Mesenchymal stem cell (in vitro differentiated cells and primary cell): ENCODE measurements at regions not wholly inside any gene's neighbourhood (a gene's known extent, or its start where the extent isn't known, plus 50 kb on each side); places are given as distances from the start of the nearest gene placed in this dataset.

Experiments used
- DNase-seq: peaks from one replicate; pipeline ENCODE4 v3.0.0-alpha.2; 2013
- H2AFZ ChIP-seq: one replicate; pipeline ENCODE4 v1.6.1; 2013; ENCODE audit warnings: low read depth, mild to moderate bottlenecking, control low read depth, inconsistent platforms, low read length, moderate library complexity
- H2AK5ac ChIP-seq: 2 replicates; pipeline ENCODE4 v1.6.1; 2013; ENCODE audit warnings: low read length, moderate library complexity, mild to moderate bottlenecking, inconsistent platforms; ENCODE audit not compliant: severe bottlenecking
- H2BK120ac ChIP-seq: one replicate; pipeline ENCODE4 v1.6.1; 2013; ENCODE audit warnings: low read depth, mild to moderate bottlenecking, inconsistent platforms, low read length, moderate library complexity
- H2BK12ac ChIP-seq, 2 experiments: one replicate each; pipeline ENCODE4 v1.6.1; 2013; ENCODE audit warnings: inconsistent platforms in 2 of 2, low read length in 2 of 2, mild to moderate bottlenecking in 2 of 2, moderate library complexity in 2 of 2, control low read depth in 1 of 2
- H2BK15ac ChIP-seq: one replicate; pipeline ENCODE4 v1.6.1; 2013; ENCODE audit warnings: mild to moderate bottlenecking, low read depth, inconsistent platforms; ENCODE audit not compliant: poor library complexity, severe bottlenecking
- H2BK5ac ChIP-seq: 2 replicates; pipeline ENCODE4 v1.6.1; 2013; ENCODE audit warnings: low read depth, mild to moderate bottlenecking, low read length, control low read depth, inconsistent platforms; ENCODE audit not compliant: poor library complexity, severe bottlenecking
- H3K14ac ChIP-seq, 2 experiments: one replicate each; pipeline ENCODE4 v1.6.1; 2013; ENCODE audit warnings: inconsistent platforms in 2 of 2, low read length in 2 of 2, control low read depth in 1 of 2, mild to moderate bottlenecking in 1 of 2, moderate library complexity in 1 of 2
- H3K18ac ChIP-seq, 2 experiments: one replicate each; pipeline ENCODE4 v1.6.1; 2013; ENCODE audit warnings: inconsistent platforms in 2 of 2, low read length in 2 of 2, control low read depth in 1 of 2, low read depth in 1 of 2, mild to moderate bottlenecking in 1 of 2
- H3K23ac ChIP-seq, 2 experiments: one replicate each; pipeline ENCODE4 v1.6.1; 2013; ENCODE audit warnings: inconsistent platforms in 2 of 2, low read length in 2 of 2, mild to moderate bottlenecking in 2 of 2, moderate library complexity in 2 of 2, control low read depth in 1 of 2
- H3K27ac ChIP-seq: 2 replicates; pipeline ENCODE4 v1.5.1; 2013; ENCODE audit warnings: mild to moderate bottlenecking, moderate library complexity, low read length, control low read depth, inconsistent platforms; ENCODE audit not compliant: poor library complexity, severe bottlenecking
- H3K27me3 ChIP-seq, 2 experiments: 2 replicates each; pipeline versions ENCODE4 v1.6.1 to v1.7.0; 2013; ENCODE audit warnings: low read length in 2 of 2, mild to moderate bottlenecking in 2 of 2, moderate library complexity in 2 of 2, control low read depth in 1 of 2, inconsistent platforms in 1 of 2; ENCODE audit not compliant: control insufficient read depth in 1 of 2, insufficient read depth in 1 of 2
- H3K36me3 ChIP-seq, 2 experiments: 2 replicates each; pipeline versions ENCODE4 v1.6.1 to v1.7.0; 2013; ENCODE audit warnings: low read length in 2 of 2, control low read depth in 1 of 2, inconsistent platforms in 1 of 2, low read depth in 1 of 2, mild to moderate bottlenecking in 1 of 2; ENCODE audit not compliant: insufficient read depth in 2 of 2, control insufficient read depth in 1 of 2
- H3K4ac ChIP-seq, 2 experiments: one replicate each; pipeline ENCODE4 v1.6.1; 2013; ENCODE audit warnings: inconsistent platforms in 2 of 2, low read length in 2 of 2, mild to moderate bottlenecking in 2 of 2, moderate library complexity in 2 of 2, control low read depth in 1 of 2, low read depth in 1 of 2
- H3K4me1 ChIP-seq: 2 replicates; pipeline ENCODE4 v1.6.1; 2013; ENCODE audit warnings: low read depth, low read length, control low read depth; ENCODE audit not compliant: control insufficient read depth, insufficient read depth
- H3K4me2 ChIP-seq: 2 replicates; pipeline ENCODE4 v1.6.1; 2013; ENCODE audit warnings: low read length, mild to moderate bottlenecking, inconsistent platforms; ENCODE audit not compliant: poor library complexity, severe bottlenecking
- H3K4me3 ChIP-seq, 2 experiments: 2 replicates each; pipeline versions ENCODE4 v1.5.1 to v1.7.0; 2013; ENCODE audit warnings: low read length in 2 of 2, mild to moderate bottlenecking in 2 of 2, control low read depth in 1 of 2, low read depth in 1 of 2; ENCODE audit not compliant: insufficient read depth in 1 of 2
- H3K79me1 ChIP-seq: replicated peaks from 2 replicates; pipeline ENCODE4 v1.6.1; 2013; ENCODE audit warnings: mild to moderate bottlenecking, control low read depth, low read length, inconsistent platforms; ENCODE audit not compliant: poor library complexity, severe bottlenecking
- H3K9ac ChIP-seq: 2 replicates; pipeline ENCODE4 v1.7.0; 2013; ENCODE audit warnings: mild to moderate bottlenecking, low read length, moderate library complexity
- H3K9me3 ChIP-seq: 2 replicates; pipeline ENCODE4 v1.7.0; 2013; ENCODE audit warnings: mild to moderate bottlenecking, low read length; ENCODE audit not compliant: control insufficient read depth
- H4K8ac ChIP-seq: one replicate; pipeline ENCODE4 v1.6.1; 2013; ENCODE audit warnings: inconsistent platforms, mild to moderate bottlenecking, low read length, moderate library complexity
- H4K91ac ChIP-seq: one replicate; pipeline ENCODE4 v1.6.1; 2013; ENCODE audit warnings: mild to moderate bottlenecking, low read length, inconsistent platforms
- WGBS: methylation state at CpG from one replicate; pipeline ENCODE4 v1.1.7; 2013; ENCODE audit warnings: mixed read lengths; 5-methylcytosine and 5-hydroxymethylcytosine counted together

DNA sequence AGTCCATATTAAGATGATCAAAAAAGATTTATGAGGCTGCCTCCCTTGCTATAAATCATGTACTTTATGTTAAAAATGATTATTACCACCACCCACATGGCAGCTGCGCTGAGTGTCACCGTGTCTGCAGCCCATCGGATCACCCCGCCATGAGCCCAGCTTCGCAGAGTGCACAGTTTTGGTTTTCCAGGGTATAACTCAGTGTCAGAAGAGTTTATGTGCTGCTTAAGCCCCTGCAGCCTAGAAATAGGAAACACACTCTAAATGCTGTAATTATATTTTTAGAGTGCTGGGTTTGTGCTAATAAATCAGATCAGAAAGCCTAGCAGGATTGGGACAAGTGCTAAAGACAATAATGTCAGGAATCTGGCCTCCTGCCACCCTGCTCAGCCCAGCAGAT, 54.7 kb upstream of the ONECUT1 start:
- Histone ChIP-seq H2AFZ (no peak overlapping the region), H3K27me3 (peaks cover 0 to 23% of the 10 kb centered on the region in 2 experiments), H2AK5ac (no peak overlapping the region), H2BK120ac (no peak overlapping the region), H4K91ac (no peak overlapping the region), H3K9ac (no peak overlapping the region), H3K4me2 (no peak overlapping the region), H3K36me3 (no peaks in the 10 kb centered on the region), H3K18ac (no peak overlapping the region), H3K4me3 (no peak overlapping the region), H3K4ac (no peak overlapping the region), H3K79me1 (no peaks in the 10 kb centered on the region), H3K9me3 (peaks cover 5% of the 10 kb centered on the region), H2BK5ac (no peak overlapping the region), H3K27ac (no peak overlapping the region), H3K23ac (no peak overlapping the region), H3K14ac (no peak overlapping the region), H2BK12ac (no peak overlapping the region), H4K8ac (no peak overlapping the region), H2BK15ac (no peak overlapping the region), H3K4me1 (no peaks in the 10 kb centered on the region)
- DNase-seq: no peak
- WGBS: 83% methylated on average over 5 of the region's 5 CpGs
